Left renal pelvis (tissue), 4 donors: ENCODE measurements at regions not wholly inside any gene's neighbourhood (a gene's known extent, or its start where the extent isn't known, plus 50 kb on each side); places are given as distances from the start of the nearest gene placed in this dataset.
"Not testable (repeated sequence)": the region's sequence is repeated elsewhere in the genome, so short reads cannot be mapped to it uniquely, and the experiment has no call there.

Experiments used
- DNase-seq, 4 donors: peaks; one replicate each; pipeline ENCODE4 v3.0.0-alpha.2; 2013; ENCODE audit warnings: low read depth in 4 of 4, low spot score in 3 of 4

- DNase-seq = no peak
These were observed 142.7 kb upstream of the DPPA4 start for GRCh38 chr3:109480014-109480413.

DNA sequence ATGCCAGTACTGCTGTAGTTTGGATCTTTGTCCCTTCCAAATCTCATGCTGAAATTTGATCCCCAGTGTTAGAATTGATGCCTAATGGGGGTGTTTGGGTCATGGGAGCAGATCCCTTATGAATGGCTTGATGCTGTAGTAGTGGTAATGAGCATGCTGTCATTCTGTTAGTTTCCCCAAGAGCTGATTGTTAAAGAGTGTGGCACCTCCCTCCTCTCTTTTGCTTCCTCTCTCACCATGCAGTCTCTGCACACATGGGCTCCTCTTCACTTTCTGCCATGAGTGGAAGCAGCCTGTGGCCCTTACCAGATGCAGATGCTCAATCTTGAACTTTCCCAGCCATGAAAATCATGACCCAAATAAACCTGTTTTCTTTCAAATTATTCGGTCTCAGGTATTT, 141.3 kb upstream of the DPPA4 start:
- DNase-seq = no peak

DNA sequence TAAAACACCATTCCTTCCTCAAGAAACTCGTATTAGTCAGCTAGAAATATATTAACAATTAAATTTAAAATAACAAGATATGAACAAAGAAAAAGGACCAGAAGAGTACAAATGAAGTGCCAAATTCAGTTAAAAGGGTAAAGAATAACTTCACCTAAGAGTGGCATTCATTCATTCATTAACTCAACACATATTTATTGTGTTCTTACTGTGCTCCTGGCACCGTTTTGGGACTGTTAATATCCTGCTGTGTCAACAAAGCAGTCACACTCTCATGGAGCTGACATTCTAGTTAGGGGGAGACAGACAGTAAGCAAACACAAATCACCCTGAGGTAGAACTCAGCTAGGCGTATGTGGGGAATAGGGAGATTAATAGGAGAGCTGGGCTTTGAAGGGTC, 123.6 kb upstream of the DPPA4 start:
- no peak for DNase-seq

DNA sequence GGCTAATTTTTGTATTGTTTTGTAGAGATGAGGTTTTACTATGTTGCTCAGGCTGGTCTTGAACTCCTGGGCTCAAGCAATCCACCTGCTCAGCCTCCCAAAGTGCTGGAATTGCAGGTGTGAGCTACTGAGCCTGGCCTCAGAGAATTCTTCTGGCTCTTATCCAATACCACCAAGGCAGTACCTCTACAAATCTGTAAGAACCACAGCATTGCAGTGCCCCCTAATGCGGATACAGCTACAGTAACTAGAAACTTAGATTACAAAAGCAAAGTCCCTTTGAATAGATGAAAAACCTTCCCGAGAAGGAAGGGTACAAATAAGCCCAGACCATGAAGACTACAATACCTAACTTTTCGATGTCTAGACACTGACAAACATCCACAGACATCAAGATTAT, 107.9 kb upstream of the DPPA4 start:
- DNase-seq = no peak

- DNase-seq = no peak
These were observed 105.2 kb upstream of the DPPA4 start for GRCh38 chr3:109442531-109442930.

DNA sequence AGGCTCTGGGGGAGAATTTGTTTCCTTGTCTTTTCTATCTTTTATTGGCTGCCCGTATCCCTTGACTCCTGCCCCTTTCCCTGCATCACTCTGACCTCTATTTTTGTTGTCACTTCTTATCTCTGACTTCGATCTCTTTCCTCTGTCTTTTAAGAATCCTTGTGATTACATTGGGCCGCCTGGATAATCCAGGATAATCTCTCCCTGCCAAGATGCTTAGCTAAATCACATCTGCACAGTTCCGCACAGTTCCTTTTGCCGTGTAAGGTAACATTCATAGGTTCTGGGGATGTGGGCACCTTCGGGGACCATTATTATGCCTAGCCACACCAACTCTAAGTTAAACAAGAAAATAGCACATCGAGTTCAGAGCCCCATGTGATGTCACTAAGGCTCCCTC, 103.0 kb upstream of the DPPA4 start:
- DNase-seq = no peak

GRCh38 chr3:109432833-109433232, 95.5 kb upstream of the DPPA4 start:
- DNase-seq = no peak

GRCh38 chr3:109430911-109431563, 93.7 kb upstream of the DPPA4 start:
- DNase-seq = no peak

- DNase-seq = no peak
These were observed 75.7 kb upstream of the DPPA4 start for GRCh38 chr3:109413049-109413448.

DNA sequence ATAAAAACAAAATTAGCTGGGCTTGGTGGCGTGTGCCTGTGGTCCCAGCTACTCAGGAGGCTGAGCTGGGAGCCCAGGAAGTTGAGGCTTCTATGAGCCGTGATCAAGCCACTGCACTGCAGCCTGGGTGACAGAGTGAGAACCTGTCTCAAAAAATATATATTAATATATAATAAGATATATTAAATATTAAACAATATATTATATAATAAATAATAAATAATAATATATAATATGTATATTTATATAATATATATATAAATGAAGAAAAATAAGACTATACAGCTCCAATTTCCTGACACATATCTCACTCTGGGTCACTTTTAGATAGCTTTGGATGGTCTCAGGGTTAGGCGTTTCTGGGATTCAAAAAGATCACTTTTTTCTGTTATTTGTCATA, 74.2 kb upstream of the DPPA4 start:
- DNase-seq = no peak

DNA sequence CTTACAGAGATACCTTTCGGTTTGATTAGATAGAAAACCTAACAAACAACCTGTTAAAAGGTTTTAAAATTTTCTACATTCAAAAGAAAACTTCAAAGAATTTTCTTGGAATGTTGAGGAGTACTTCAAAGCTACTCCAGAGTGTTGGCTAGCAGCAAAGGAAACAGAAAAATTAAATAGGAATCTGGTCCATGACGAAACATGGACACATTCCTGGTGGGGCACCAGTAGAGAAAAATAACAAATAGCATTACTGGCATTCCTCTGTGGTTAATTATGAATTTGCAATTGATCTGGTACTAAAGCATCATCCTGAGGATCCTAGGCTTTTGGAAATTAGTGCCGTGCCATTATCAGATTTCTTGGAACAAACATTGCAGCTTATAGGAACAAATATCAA, 59.5 kb upstream of the DPPA4 start:
- no peak for DNase-seq

DNA sequence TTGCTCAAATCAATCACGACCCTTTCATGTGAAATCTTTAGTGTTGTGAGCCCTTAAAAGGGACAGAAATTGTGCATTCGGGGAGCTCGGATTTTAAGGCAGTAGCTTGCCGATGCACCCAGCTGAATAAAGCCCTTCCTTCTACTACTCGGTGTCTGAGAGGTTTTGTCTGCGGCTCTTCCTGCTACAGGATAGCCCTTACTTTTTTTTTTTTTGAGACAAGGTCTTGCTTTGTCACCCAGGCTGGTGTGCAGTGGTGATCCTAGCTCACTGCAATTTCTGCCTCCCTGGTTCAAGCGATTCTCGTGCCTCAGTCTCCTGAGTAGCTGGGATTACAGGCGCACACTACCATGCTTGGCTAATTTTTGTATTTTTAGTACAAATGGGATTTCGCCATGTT, 56.4 kb upstream of the DPPA4 start:
- DNase-seq = not testable (repeated sequence)

GRCh38 chr3:109392293-109392692, 54.9 kb upstream of the DPPA4 start:
- DNase-seq = no peak

GRCh38 chr3:109387621-109388020, 50.3 kb upstream of the DPPA4 start:
- no peak for DNase-seq

- DNase-seq = peak in 1 of 4 donors; percentile 27
These were observed 49.9 kb upstream of the DPPA4 start for GRCh38 chr3:109387201-109387600.
